Psoas muscle (tissue), 7 donors: ENCODE measurements at regions not wholly inside any gene's neighbourhood (a gene's known extent, or its start where the extent isn't known, plus 50 kb on each side); places are given as distances from the start of the nearest gene placed in this dataset.
A peak's percentile ranks its signal among the peaks of the same experiment; 100 is the strongest.

Experiments
- ATAC-seq, 4 donors: fragments of 200-7000 bp; cut with Tn5 transposase; one replicate each; pipeline ENCODE4 v1.9.1; 2020; ENCODE audit warnings: moderate library complexity in 3 of 4, mild to moderate bottlenecking in 2 of 4
- DNase-seq, 2 donors: peaks; one replicate each; pipeline ENCODE4 v3.0.0-alpha.2; 2020
- H3K27ac ChIP-seq: fragments of 200-600 bp; one replicate; pipeline ENCODE4 v1.8.0; 2022
- H3K27me3 ChIP-seq, 3 donors: fragments of 200-600 bp in 1 of 3; one replicate each; pipeline versions ENCODE4 v1.6.1 to v1.8.0; 2013 to 2022; ENCODE audit warnings: low read length in 2 of 3, mild to moderate bottlenecking in 2 of 3, moderate library complexity in 1 of 3; ENCODE audit not compliant: insufficient read depth in 3 of 3
- H3K36me3 ChIP-seq, 2 donors: fragments of 200-600 bp in 1 of 2; one replicate each; pipeline versions ENCODE4 v1.6.1 to v1.8.0; 2013 to 2022; ENCODE audit warnings: low read depth in 1 of 2, mild to moderate bottlenecking in 1 of 2, moderate library complexity in 1 of 2; ENCODE audit not compliant: insufficient read depth in 1 of 2
- H3K4me1 ChIP-seq: fragments of 200-600 bp; one replicate; pipeline ENCODE4 v1.8.0; 2022
- H3K4me3 ChIP-seq: fragments of 200-600 bp; one replicate; pipeline ENCODE4 v1.8.0; 2022; ENCODE audit warnings: mild to moderate bottlenecking
- H3K9me3 ChIP-seq: fragments of 200-600 bp; one replicate; pipeline ENCODE4 v1.8.0; 2022
- WGBS, 3 donors: extraction: QIAGEN DNeasy Blood & Tissue Kit; methylation state at CpG; one replicate each; pipeline versions ENCODE4 v1.1.6 to v1.1.7; 2013; 5-methylcytosine and 5-hydroxymethylcytosine counted together
- intact Hi-C, 2 donors: fragments of 100-400 bp; cut with DNase I; formaldehyde crosslinking; loops; one replicate each; pipeline versions ENCODE4 v1.11.0 to v1.14.2; 2022
- TF ChIP-seq, protein P1 (sequence below): fragments of 200-600 bp; IDR thresholded peaks from one replicate; pipeline ENCODE4 v1.8.0; 2022; ENCODE audit warnings: antibody characterized with exemption
- donor health status: healthy with polysubstance abuse.
- donor health status: DM: no; HTN: no; CAD: no; lungs with moderate emphysema.
- donor health status: Bipolar disorder and iron deficiency.
- donor health status: healthy.
- donor health status: DM: yes; HTN: yes; CAD: no.
- donor health status: DM: no; HTN: no; CAD: no.
- donor health status: DM: yes; HTN: yes; CAD: no.

DNA sequence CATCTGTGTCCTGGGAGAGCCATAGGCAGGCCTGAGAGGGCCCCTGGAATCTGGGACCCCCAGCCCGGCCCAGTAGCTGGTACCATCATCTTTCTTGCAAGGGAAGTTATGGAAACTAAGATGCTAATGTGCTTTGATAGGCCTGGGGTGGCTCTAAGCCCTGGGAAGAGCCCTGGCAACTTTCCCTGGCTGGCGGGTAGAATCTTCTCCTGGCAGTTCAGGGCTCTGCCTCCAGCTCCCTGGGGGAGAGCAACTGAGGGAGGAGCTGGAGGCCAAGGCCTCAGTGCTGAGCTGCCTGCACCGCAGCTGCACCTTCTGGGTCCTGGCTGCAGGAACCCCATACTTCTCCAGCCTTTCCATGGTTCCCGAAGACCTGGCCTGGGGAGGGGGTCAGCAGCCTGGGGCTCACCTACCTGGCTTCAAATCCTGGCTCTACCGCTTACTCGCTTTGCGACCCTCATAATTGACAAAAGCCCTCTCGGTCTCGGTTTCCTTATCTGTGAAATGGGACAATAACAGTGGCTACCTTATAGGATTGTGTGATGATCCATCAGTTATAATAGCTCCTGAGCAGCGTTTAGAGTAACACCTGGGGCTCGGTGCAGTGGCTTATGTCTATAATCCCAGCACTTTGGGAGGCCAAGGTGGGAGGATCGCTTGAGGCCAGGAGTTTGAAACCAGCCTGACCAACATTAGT lies 333.7 kb downstream of the SEC14L1 start:
- Histone ChIP-seq H3K9me3 (no peaks in the 10 kb centered on the region), H3K4me1 (peaks cover 67% of the 10 kb centered on the region), H3K27ac (peak overlapping the region; percentile 33), H3K27me3 (no peaks in the 10 kb centered on the region), H3K36me3 (no peaks in the 10 kb centered on the region), H3K4me3 (no peak overlapping the region)
- intact Hi-C loops = loop anchor here in 1 of 2 donors (5.0 kb wide), 1 partner anchor 37 kb away; no protein-coding TSS in a partner anchor
- ATAC-seq (no peak), DNase-seq (no peak)
- TF ChIP-seq, protein P1, sequence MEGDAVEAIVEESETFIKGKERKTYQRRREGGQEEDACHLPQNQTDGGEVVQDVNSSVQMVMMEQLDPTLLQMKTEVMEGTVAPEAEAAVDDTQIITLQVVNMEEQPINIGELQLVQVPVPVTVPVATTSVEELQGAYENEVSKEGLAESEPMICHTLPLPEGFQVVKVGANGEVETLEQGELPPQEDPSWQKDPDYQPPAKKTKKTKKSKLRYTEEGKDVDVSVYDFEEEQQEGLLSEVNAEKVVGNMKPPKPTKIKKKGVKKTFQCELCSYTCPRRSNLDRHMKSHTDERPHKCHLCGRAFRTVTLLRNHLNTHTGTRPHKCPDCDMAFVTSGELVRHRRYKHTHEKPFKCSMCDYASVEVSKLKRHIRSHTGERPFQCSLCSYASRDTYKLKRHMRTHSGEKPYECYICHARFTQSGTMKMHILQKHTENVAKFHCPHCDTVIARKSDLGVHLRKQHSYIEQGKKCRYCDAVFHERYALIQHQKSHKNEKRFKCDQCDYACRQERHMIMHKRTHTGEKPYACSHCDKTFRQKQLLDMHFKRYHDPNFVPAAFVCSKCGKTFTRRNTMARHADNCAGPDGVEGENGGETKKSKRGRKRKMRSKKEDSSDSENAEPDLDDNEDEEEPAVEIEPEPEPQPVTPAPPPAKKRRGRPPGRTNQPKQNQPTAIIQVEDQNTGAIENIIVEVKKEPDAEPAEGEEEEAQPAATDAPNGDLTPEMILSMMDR = no peak
- 70 to 76% (median 73%) methylated on average over 12 of the region's 12 CpGs for WGBS, 3 donors

DNA sequence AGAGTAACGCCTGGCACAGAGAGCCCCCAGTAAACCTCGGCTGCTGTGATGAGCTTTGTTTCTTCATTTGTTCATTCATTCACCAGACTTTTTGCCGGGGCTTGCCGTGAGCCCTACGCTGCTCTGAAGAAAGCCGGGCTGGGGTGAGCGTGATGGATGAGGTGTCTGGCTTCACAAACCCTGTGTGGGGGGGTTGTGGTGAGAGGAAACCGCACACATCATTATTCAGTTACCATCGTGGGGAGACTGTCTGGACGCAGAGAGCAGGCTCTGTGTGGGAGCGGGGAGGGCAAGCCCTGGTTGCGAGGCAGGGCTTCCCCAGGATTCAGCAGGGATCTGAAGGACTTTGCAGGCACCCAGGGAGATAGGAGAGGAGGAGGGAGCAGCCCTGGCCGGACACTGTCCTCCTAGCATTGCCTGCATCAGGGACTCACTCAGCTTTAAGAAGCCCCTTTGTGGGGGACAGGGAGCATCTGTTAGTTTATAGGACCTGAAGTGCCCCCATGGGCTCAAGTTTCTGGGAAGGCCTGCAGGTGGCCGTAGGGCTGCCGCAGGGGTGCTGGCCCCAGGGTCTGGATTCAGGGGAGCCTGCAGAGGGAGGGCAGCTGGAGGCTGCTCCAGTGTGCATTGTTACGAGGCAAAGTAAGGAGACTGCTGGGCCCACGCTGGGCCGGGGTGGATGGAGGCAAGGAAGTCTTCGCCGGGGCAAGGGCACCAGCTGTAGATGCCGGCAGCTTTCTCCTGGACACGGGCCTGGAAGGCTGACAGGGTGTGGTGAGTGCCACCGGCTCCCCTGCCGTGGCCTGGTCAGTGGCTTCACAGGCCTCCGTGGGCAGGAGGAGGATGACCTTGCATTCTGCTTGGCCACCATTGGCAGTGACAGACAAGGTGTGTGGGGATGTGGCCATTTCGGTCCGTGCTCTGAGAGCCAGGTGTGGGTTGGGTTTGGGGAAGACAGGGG lies 334.5 kb downstream of the SEC14L1 start:
- Histone ChIP-seq H3K4me3 (no peak overlapping the region), H3K4me1 (peaks cover 67% of the 10 kb centered on the region), H3K9me3 (no peaks in the 10 kb centered on the region), H3K36me3 (no peaks in the 10 kb centered on the region), H3K27ac (peak overlapping the region; percentile 33), H3K27me3 (no peaks in the 10 kb centered on the region)
- TF ChIP-seq, protein P1 = no peak
- 73 to 81% (median 75%) methylated on average over 27 of the region's 27 CpGs for WGBS, 3 donors
- DNase-seq (no peak), ATAC-seq (no peak)
- intact Hi-C loops = no loop called here

DNA sequence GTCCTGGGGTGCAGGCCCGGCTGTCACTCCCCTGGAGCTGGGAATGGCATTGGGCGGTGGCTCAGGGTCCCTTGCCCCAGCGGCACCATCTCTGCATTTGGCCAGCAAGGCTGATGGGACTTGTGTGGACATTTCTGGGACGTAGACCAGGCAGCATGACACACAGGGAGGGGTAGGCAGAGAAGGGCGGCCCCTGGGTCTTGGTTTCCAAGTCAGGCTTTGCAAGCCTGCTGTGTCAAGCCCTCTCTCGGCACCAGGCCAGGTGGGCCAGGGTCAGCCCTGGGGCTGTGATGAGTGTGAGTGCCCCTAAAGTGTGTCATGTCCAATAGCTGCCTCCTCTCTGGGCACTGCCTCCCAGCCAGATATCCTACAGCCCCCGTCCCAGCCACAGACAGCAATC lies 335.2 kb downstream of the SEC14L1 start:
- intact Hi-C loops = no loop called here
- no peaks in the 10 kb centered on the region for H3K9me3 ChIP-seq
- H3K27me3 ChIP-seq = no peaks in the 10 kb centered on the region
- TF ChIP-seq, protein P1 = no peak
- ATAC-seq (peak in 3 of 4 donors; percentile 11 to 48 (median 46)), DNase-seq (no peak)
- H3K4me1 ChIP-seq = peaks cover 62% of the 10 kb centered on the region
- H3K4me3 ChIP-seq = no peak overlapping the region
- no peaks in the 10 kb centered on the region for H3K36me3 ChIP-seq
- 62 to 85% (median 78%) methylated on average over 7 of the region's 7 CpGs for WGBS, 3 donors
- H3K27ac ChIP-seq = peak overlapping the region; percentile 75

DNA sequence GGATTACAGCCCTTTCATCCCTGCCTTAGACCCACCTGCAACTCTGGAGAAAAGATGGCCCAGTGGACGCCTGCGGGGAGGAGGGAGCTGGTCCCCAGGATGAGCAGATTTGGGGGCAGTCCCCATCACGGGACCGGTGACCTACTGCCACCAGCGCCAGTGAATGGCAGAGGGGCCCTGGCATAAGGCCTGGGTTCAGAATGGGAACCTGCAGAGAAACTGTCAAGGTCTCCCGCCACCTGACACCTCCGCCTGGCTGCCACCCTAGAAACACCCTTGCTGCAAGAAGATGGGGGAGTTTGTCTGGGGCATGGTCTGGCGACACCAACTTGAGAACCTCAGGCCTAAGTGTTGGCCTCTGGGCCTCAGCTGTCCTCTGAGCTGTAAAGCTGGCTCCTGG lies 335.7 kb downstream of the SEC14L1 start:
- ATAC-seq (peak in 1 of 4 donors; percentile 14), DNase-seq (no peak)
- peaks cover 58% of the 10 kb centered on the region for H3K4me1 ChIP-seq
- H3K9me3 ChIP-seq = no peaks in the 10 kb centered on the region
- no peaks in the 10 kb centered on the region for H3K36me3 ChIP-seq
- intact Hi-C loops = no loop called here
- TF ChIP-seq, protein P1 = no peak
- no peaks in the 10 kb centered on the region for H3K27me3 ChIP-seq
- 77 to 94% (median 80%) methylated on average over 8 of the region's 8 CpGs for WGBS, 3 donors
- no peak overlapping the region for H3K4me3 ChIP-seq
- H3K27ac ChIP-seq = peak overlapping the region; percentile 75
